Adrenal gland (tissue), 9 donors: ENCODE measurements at regions not wholly inside any gene's neighbourhood (a gene's known extent, or its start where the extent isn't known, plus 50 kb on each side); places are given as distances from the start of the nearest gene placed in this dataset.
"Not testable (repeated sequence)": the region's sequence is repeated elsewhere in the genome, so short reads cannot be mapped to it uniquely, and the experiment has no call there.

Experiments used
- DNase-seq, 7 donors: peaks; one replicate each; pipeline ENCODE4 v3.0.0-alpha.2; 2019 to 2020
- H3K27ac ChIP-seq, 5 donors: fragments of 200-600 bp; sonication (generic) in 4 of 5; 1 replicate in 3 of 5; 2 replicates in 2 of 5; pipeline versions ENCODE4 v1.5.1 to v1.8.0; 2016 to 2020; ENCODE audit warnings: mild to moderate bottlenecking in 1 of 5
- H3K27me3 ChIP-seq: fragments of 200-600 bp; 2 replicates; pipeline ENCODE4 v1.8.0; 2021
- H3K36me3 ChIP-seq, 2 donors: fragments of 200-600 bp; replicated peaks in 1 of 2; 1 replicate in 1 of 2; 2 replicates in 1 of 2; pipeline versions ENCODE4 v1.5.1 to v1.8.0; 2018 to 2022
- H3K4me1 ChIP-seq, 2 donors: fragments of 200-600 bp; replicated peaks in 1 of 2; 1 replicate in 1 of 2; 2 replicates in 1 of 2; pipeline versions ENCODE4 v1.5.1 to v1.8.0; 2018 to 2021
- H3K4me3 ChIP-seq, 4 donors: fragments of 200-600 bp; sonication (generic) in 3 of 4; one replicate each; pipeline ENCODE4 v1.5.1; 2016 to 2018
- H3K9me3 ChIP-seq, 3 donors: fragments of 200-600 bp; sonication (generic) in 1 of 3; replicated peaks in 1 of 3; 1 replicate in 2 of 3; 2 replicates in 1 of 3; pipeline versions ENCODE4 v1.5.1 to v1.8.0; 2016 to 2021
- POLR2A ChIP-seq, 2 donors: fragments of 450-650 bp; IDR thresholded peaks; one replicate each; pipeline ENCODE4 v1.6.1; 2017; ENCODE audit warnings: antibody characterized with exemption in 2 of 2, mild to moderate bottlenecking in 2 of 2, moderate library complexity in 1 of 2
- WGBS, 4 donors: extraction: QIAGEN DNeasy Blood & Tissue Kit in 2 of 4; methylation state at CpG; one replicate each; pipeline versions ENCODE4 v1.1.5 to v1.1.7; 2013 to 2017; 5-methylcytosine and 5-hydroxymethylcytosine counted together
- intact Hi-C, 2 donors: fragments of 100-400 bp; cut with DNase I; formaldehyde crosslinking; loops; one replicate each; pipeline versions ENCODE4 v1.14.1 to v1.15.0; 2022 to 2023
- TF ChIP-seq, protein P1 (sequence below), 6 experiments: fragments of 450-650 bp in 4 of 6; fragments of 200-600 bp in 2 of 6; sonication (generic) in 1 of 6; IDR thresholded peaks; 1 replicate in 5 of 6; 2 replicates in 1 of 6; pipeline versions ENCODE4 v1.5.1 to v1.8.0; 2016 to 2021; ENCODE audit warnings: antibody characterized with exemption in 6 of 6, mild to moderate bottlenecking in 2 of 6, moderate library complexity in 1 of 6
- donor health status: healthy with polysubstance abuse.
- donor health status: Bipolar disorder and iron deficiency.
- donor health status: DM: yes; HTN: yes; CAD: no.
- donor health status: DM: no; HTN: no; CAD: no.
- donor health status: DM: no; HTN: no; CAD: no.

DNA sequence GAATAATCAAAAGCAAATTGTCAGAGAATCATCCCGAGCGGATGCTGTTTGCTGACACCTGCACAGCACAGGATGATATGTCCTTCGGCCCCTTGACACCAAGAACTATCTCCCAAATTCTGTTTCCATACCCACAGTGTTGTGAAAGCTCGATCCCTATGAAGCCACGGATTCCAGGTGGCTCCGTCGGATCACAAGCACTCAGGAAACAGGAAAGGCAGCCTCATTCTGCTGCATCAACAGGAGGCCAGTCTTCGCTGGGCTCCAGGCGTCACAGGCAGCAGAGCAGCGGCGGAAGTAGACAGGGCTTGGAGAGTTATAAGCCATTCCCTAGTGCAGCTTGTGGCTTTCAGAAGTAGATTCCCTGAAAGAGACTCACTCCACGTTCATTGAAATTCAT, 342.3 kb downstream of the C6orf118 start:
- no peak for DNase-seq
- no peaks in the 10 kb centered on the region for H3K4me1 ChIP-seq
- 69 to 73% (median 72%) methylated on average over 12 of the region's 12 CpGs for WGBS, 4 donors
- H3K36me3 ChIP-seq: no peaks in the 10 kb centered on the region
- intact Hi-C loops: no loop called here
- H3K27ac ChIP-seq: no peak overlapping the region
- no peaks in the 10 kb centered on the region for H3K9me3 ChIP-seq
- TF ChIP-seq, protein P1, sequence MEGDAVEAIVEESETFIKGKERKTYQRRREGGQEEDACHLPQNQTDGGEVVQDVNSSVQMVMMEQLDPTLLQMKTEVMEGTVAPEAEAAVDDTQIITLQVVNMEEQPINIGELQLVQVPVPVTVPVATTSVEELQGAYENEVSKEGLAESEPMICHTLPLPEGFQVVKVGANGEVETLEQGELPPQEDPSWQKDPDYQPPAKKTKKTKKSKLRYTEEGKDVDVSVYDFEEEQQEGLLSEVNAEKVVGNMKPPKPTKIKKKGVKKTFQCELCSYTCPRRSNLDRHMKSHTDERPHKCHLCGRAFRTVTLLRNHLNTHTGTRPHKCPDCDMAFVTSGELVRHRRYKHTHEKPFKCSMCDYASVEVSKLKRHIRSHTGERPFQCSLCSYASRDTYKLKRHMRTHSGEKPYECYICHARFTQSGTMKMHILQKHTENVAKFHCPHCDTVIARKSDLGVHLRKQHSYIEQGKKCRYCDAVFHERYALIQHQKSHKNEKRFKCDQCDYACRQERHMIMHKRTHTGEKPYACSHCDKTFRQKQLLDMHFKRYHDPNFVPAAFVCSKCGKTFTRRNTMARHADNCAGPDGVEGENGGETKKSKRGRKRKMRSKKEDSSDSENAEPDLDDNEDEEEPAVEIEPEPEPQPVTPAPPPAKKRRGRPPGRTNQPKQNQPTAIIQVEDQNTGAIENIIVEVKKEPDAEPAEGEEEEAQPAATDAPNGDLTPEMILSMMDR (IDR thresholded peaks at IDR 0.05): no peak
- no peak for TF ChIP-seq POLR2A (IDR thresholded peaks at IDR 0.05)
- no peak overlapping the region for H3K4me3 ChIP-seq
- no peaks in the 10 kb centered on the region for H3K27me3 ChIP-seq

DNA sequence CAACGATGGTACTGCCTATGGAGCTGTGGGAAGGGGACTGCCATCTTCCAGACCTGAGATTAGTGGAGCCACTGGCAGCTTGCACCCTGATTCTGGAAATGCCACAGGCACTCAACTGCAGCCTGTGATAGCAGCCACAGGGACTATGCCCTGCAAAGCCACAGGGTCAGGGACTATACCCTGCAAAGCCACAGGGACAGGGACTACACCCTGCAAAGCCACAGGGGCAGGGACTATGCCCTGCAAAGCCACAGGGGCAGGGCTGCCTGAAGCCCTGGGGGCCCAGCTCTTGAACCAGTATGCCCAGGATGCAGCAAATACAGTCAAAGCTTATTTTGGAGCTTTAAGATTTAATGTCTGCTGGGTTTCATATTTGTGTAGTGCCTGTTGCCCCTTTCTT, 346.6 kb downstream of the C6orf118 start:
- Histone ChIP-seq H3K27ac (no peak overlapping the region), H3K4me1 (no peaks in the 10 kb centered on the region), H3K27me3 (no peaks in the 10 kb centered on the region), H3K9me3 (no peaks in the 10 kb centered on the region), H3K4me3 (no peak overlapping the region), H3K36me3 (no peaks in the 10 kb centered on the region)
- DNase-seq: no peak
- WGBS, 4 donors: 20 to 84% (median 69%) methylated on average over 1 of the region's 1 CpG
- intact Hi-C loops: no loop called here
- TF ChIP-seq, protein P1 (IDR thresholded peaks at IDR 0.05): no peak
- no peak for TF ChIP-seq POLR2A (IDR thresholded peaks at IDR 0.05)

GRCh38 chr6:164947164-164947563, 362.2 kb downstream of the C6orf118 start:
- DNase-seq: no peak
- intact Hi-C loops: no loop called here
- H3K27ac ChIP-seq: no peak overlapping the region
- no peaks in the 10 kb centered on the region for H3K36me3 ChIP-seq
- H3K9me3 ChIP-seq: no peaks in the 10 kb centered on the region
- H3K4me1 ChIP-seq: no peaks in the 10 kb centered on the region
- H3K4me3 ChIP-seq: no peak overlapping the region
- no peaks in the 10 kb centered on the region for H3K27me3 ChIP-seq
- 57 to 65% (median 63%) methylated on average over 8 of the region's 8 CpGs for WGBS, 4 donors
- no peak for TF ChIP-seq POLR2A (IDR thresholded peaks at IDR 0.05)
- TF ChIP-seq, protein P1 (IDR thresholded peaks at IDR 0.05): no peak

- no peak for DNase-seq
- Histone ChIP-seq H3K9me3 (no peaks in the 10 kb centered on the region), H3K27ac (no peak overlapping the region), H3K4me3 (no peak overlapping the region), H3K27me3 (no peaks in the 10 kb centered on the region), H3K36me3 (no peaks in the 10 kb centered on the region), H3K4me1 (no peaks in the 10 kb centered on the region)
- TF ChIP-seq POLR2A (IDR thresholded peaks at IDR 0.05): no peak
- TF ChIP-seq, protein P1 (IDR thresholded peaks at IDR 0.05): no peak
- WGBS, 4 donors: 68 to 79% (median 70%) methylated on average over 1 of the region's 1 CpG
- intact Hi-C loops: no loop called here
Measured at GRCh38 chr6:164942271-164942670, 367.1 kb downstream of the C6orf118 start.

DNA sequence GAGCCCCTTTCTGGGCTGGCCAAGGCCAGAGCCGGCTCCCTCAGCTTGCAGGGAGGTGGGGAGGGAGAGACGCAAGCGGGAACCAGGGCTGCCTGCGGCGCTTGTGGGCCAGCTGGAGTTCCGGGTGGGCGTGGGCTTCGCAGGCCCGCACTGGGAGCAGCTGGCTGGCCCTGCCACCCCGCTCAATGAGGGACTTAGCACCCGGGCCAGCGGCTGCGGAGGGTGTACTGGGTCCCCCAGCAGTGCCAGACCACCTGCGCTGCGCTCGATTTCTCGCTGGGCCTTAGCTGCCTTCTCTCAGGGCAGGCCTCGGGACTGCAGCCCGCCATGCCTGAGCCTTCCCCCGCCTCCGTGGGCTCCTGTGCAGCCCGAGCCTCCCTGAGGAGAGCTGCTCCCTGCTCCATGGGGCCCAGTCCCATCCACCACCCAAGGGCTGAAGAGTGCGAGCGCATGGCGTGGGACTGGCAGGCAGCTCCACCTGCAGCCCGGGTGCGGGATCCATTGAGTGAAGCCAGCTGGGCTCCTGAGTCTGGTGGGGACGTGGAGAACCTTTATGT, 376.1 kb downstream of the C6orf118 start:
- intact Hi-C loops, H3K36me3 ChIP-seq, H3K27me3 ChIP-seq, H3K9me3 ChIP-seq, H3K4me3 ChIP-seq, H3K27ac ChIP-seq, H3K4me1 ChIP-seq, DNase-seq: not testable (repeated sequence)
- 89 to 97% (median 94%) methylated on average over 10 to 28 of the region's 28 CpGs for WGBS, 4 donors
